ENCODE measurements at regions not wholly inside any gene's neighbourhood (a gene's known extent, or its start where the extent isn't known, plus 50 kb on each side); places are given as distances from the start of the nearest gene placed in this dataset.

GRCh38 chr1:200310824-200311223, 99.0 kb downstream of the ZNF281 start:
- H3K4me3 ChIP-seq: no peak overlapping the region
- in situ Hi-C loops (cut with MboI; ENCODE audit: low pct_unique_long_range_greater_than_20kb in 2 of 9, low sequenced_read_pairs in 9 of 9, unreplicated experiment in 9 of 9): no loop called here
- 0 to 88% (median 80%) methylated on average over 1 to 2 of the region's 2 CpGs; no CpG with 5 or more reads in 2 of the 10 experiments for WGBS, 10 experiments

GRCh38 chr1:200307755-200308066, 102.1 kb downstream of the ZNF281 start:
- no peak overlapping the region for H3K4me3 ChIP-seq
- H3K4me1 ChIP-seq (replicated peaks in 1 of 2): peaks cover 0 to 3% of the 10 kb centered on the region in 2 donors
- WGBS, 10 experiments: 0 to 72% (median 53%) methylated on average over 1 to 2 of the region's 2 CpGs; no CpG with 5 or more reads in 1 of the 10 experiments
- no peak for ATAC-seq (replicated peaks in 6 of 8)
- no peak overlapping the region for H3K27ac ChIP-seq
- in situ Hi-C loops (cut with MboI; ENCODE audit: low pct_unique_long_range_greater_than_20kb in 2 of 9, low sequenced_read_pairs in 9 of 9, unreplicated experiment in 9 of 9): no loop called here

More at GRCh38 chr1:200310824-200311223, 99.0 kb downstream of the ZNF281 start:
- peaks cover 9 to 14% of the 10 kb centered on the region in 2 donors for H3K4me1 ChIP-seq (replicated peaks in 1 of 2)
- ATAC-seq (replicated peaks in 6 of 8): no peak
- H3K27ac ChIP-seq: no peak overlapping the region

- ATAC-seq (replicated peaks in 6 of 8): peak in 1 of 8 experiments; percentile 25
- peaks cover 0 to 8% of the 10 kb centered on the region in 2 donors for H3K4me1 ChIP-seq (replicated peaks in 1 of 2)
- in situ Hi-C loops (cut with MboI; ENCODE audit: low pct_unique_long_range_greater_than_20kb in 2 of 9, low sequenced_read_pairs in 9 of 9, unreplicated experiment in 9 of 9): no loop called here
- 7 to 68% (median 54%) methylated on average over 4 to 8 of the region's 8 CpGs for WGBS, 10 experiments
- H3K4me3 ChIP-seq: no peak overlapping the region
- no peak overlapping the region for H3K27ac ChIP-seq
Measured at GRCh38 chr1:200306944-200307754, 102.7 kb downstream of the ZNF281 start.

GRCh38 chr1:200305806-200306205, 104.0 kb downstream of the ZNF281 start:
- Histone ChIP-seq H3K27ac (no peak overlapping the region), H3K4me3 (no peak overlapping the region), H3K4me1 (replicated peaks in 1 of 2) (peaks cover 7 to 8% of the 10 kb centered on the region in 2 donors)
- no peak for ATAC-seq (replicated peaks in 6 of 8)
- in situ Hi-C loops (cut with MboI; ENCODE audit: low pct_unique_long_range_greater_than_20kb in 2 of 9, low sequenced_read_pairs in 9 of 9, unreplicated experiment in 9 of 9): no loop called here

GRCh38 chr1:200304171-200304570, 105.7 kb downstream of the ZNF281 start:
- no peak for ATAC-seq (replicated peaks in 6 of 8)
- H3K4me1 ChIP-seq (replicated peaks in 1 of 2): peaks cover 7 to 8% of the 10 kb centered on the region in 2 donors
- H3K4me3 ChIP-seq: no peak overlapping the region
- H3K27ac ChIP-seq: no peak overlapping the region
- in situ Hi-C loops (cut with MboI; ENCODE audit: low pct_unique_long_range_greater_than_20kb in 2 of 9, low sequenced_read_pairs in 9 of 9, unreplicated experiment in 9 of 9): no loop called here
- 11 to 100% (median 83%) methylated on average over 1 of the region's 1 CpG; no CpG with 5 or more reads in 4 of the 10 experiments for WGBS, 10 experiments

- Histone ChIP-seq H3K4me1 (replicated peaks in 1 of 2) (peaks cover 7 to 8% of the 10 kb centered on the region in 2 donors), H3K27ac (no peak overlapping the region), H3K4me3 (peak overlapping the region in 3 of 5 donors; percentile 29 to 36 (median 35))
- 0 to 68% (median 22%) methylated on average over 2 to 13 of the region's 13 CpGs; no CpG with 5 or more reads in 1 of the 10 experiments for WGBS, 10 experiments
- in situ Hi-C loops (cut with MboI; ENCODE audit: low pct_unique_long_range_greater_than_20kb in 2 of 9, low sequenced_read_pairs in 9 of 9, unreplicated experiment in 9 of 9): no loop called here
- peak; percentile 50 to 77 (median 57) for ATAC-seq (replicated peaks in 6 of 8)
Measured at GRCh38 chr1:200302921-200303290, 106.9 kb downstream of the ZNF281 start.

- peaks cover 7 to 8% of the 10 kb centered on the region in 2 donors for H3K4me1 ChIP-seq (replicated peaks in 1 of 2)
- no peak overlapping the region for H3K27ac ChIP-seq
- 0 to 10% (median 3%) methylated on average over 2 to 29 of the region's 36 CpGs; no CpG with 5 or more reads in 2 of the 10 experiments for WGBS, 10 experiments
- H3K4me3 ChIP-seq: peak overlapping the region; percentile 29 to 36 (median 32)
- ATAC-seq (replicated peaks in 6 of 8): peak; percentile 63 to 84 (median 73)
- in situ Hi-C loops (cut with MboI; ENCODE audit: low pct_unique_long_range_greater_than_20kb in 2 of 9, low sequenced_read_pairs in 9 of 9, unreplicated experiment in 9 of 9): no loop called here
Measured at GRCh38 chr1:200302192-200302920, 107.5 kb downstream of the ZNF281 start.

- Histone ChIP-seq H3K4me1 (replicated peaks in 1 of 2) (peaks cover 7 to 8% of the 10 kb centered on the region in 2 donors), H3K27ac (no peak overlapping the region), H3K4me3 (no peak overlapping the region)
- 83 to 100% (median 97%) methylated on average over 1 to 3 of the region's 3 CpGs; no CpG with 5 or more reads in 2 of the 10 experiments for WGBS, 10 experiments
- in situ Hi-C loops (cut with MboI; ENCODE audit: low pct_unique_long_range_greater_than_20kb in 2 of 9, low sequenced_read_pairs in 9 of 9, unreplicated experiment in 9 of 9): no loop called here
- ATAC-seq (replicated peaks in 6 of 8): no peak
Measured at GRCh38 chr1:200301152-200301551, 108.7 kb downstream of the ZNF281 start.

- H3K4me1 ChIP-seq (replicated peaks in 1 of 2): peaks cover 7 to 8% of the 10 kb centered on the region in 2 donors
- no peak overlapping the region for H3K27ac ChIP-seq
- no peak for ATAC-seq (replicated peaks in 6 of 8)
- in situ Hi-C loops (cut with MboI; ENCODE audit: low pct_unique_long_range_greater_than_20kb in 2 of 9, low sequenced_read_pairs in 9 of 9, unreplicated experiment in 9 of 9): loop anchor here in 3 of 9 experiments (25.0 kb wide), 1 partner anchor 188 kb away; no protein-coding TSS in a partner anchor
- no peak overlapping the region for H3K4me3 ChIP-seq
- 60 to 100% (median 88%) methylated on average over 1 of the region's 1 CpG; no CpG with 5 or more reads in 7 of the 10 experiments for whole genome bisulfite sequencing, 10 experiments
Measured at GRCh38 chr1:200299571-200299970, 110.3 kb downstream of the ZNF281 start.

- Histone ChIP-seq H3K4me1 (replicated peaks in 1 of 2) (peaks cover 7 to 8% of the 10 kb centered on the region in 2 donors), H3K27ac (no peak overlapping the region), H3K4me3 (no peak overlapping the region)
- in situ Hi-C loops (cut with MboI; ENCODE audit: low pct_unique_long_range_greater_than_20kb in 2 of 9, low sequenced_read_pairs in 9 of 9, unreplicated experiment in 9 of 9): loop anchor here in 3 of 9 experiments (25.0 kb wide), 1 partner anchor 189 kb away; no protein-coding TSS in a partner anchor
- whole genome bisulfite sequencing, 10 experiments: 0 to 75% (median 60%) methylated on average over 1 of the region's 1 CpG; no CpG with 5 or more reads in 5 of the 10 experiments
- ATAC-seq (replicated peaks in 6 of 8): no peak
Measured at GRCh38 chr1:200298242-200298641, 111.6 kb downstream of the ZNF281 start.

GRCh38 chr1:200296091-200296661, 113.7 kb downstream of the ZNF281 start:
- in situ Hi-C loops (cut with MboI; ENCODE audit: low pct_unique_long_range_greater_than_20kb in 2 of 9, low sequenced_read_pairs in 9 of 9, unreplicated experiment in 9 of 9): loop anchor here in 3 of 9 experiments (25.0 kb wide), 1 partner anchor 191 kb away; no protein-coding TSS in a partner anchor
- Histone ChIP-seq H3K27ac (no peak overlapping the region), H3K4me3 (no peak overlapping the region), H3K4me1 (replicated peaks in 1 of 2) (peaks cover 3 to 5% of the 10 kb centered on the region in 2 donors)
- peak in 2 of 8 experiments; percentile 33 to 96 for ATAC-seq (replicated peaks in 6 of 8)
- WGBS, 10 experiments: 0 to 50% (median 28%) methylated on average over 1 to 2 of the region's 2 CpGs

GRCh38 chr1:200294241-200294640, 115.6 kb downstream of the ZNF281 start:
- 63 to 100% (median 88%) methylated on average over 1 to 2 of the region's 2 CpGs for WGBS, 10 experiments
- Histone ChIP-seq H3K4me3 (no peak overlapping the region), H3K4me1 (replicated peaks in 1 of 2) (peaks cover 3 to 7% of the 10 kb centered on the region in 2 donors), H3K27ac (no peak overlapping the region)
- in situ Hi-C loops (cut with MboI; ENCODE audit: low pct_unique_long_range_greater_than_20kb in 2 of 9, low sequenced_read_pairs in 9 of 9, unreplicated experiment in 9 of 9): loop anchor here in 3 of 9 experiments (25.0 kb wide), 1 partner anchor 193 kb away; no protein-coding TSS in a partner anchor
- no peak for ATAC-seq (replicated peaks in 6 of 8)

All from motor neuron (in vitro differentiated cells).